GM23338 (cell line): ENCODE measurements at regions not wholly inside any gene's neighbourhood (a gene's known extent, or its start where the extent isn't known, plus 50 kb on each side); places are given as distances from the start of the nearest gene placed in this dataset.

Experiments used
- CREB1 ChIP-seq: fragments of 250-450 bp; sonication (Bioruptor Pico); IDR thresholded peaks from 2 replicates; pipeline ENCODE4 v1.5.0; 2020; ENCODE audit warnings: low read depth, mild to moderate bottlenecking, moderate library complexity
- EZH2 ChIP-seq: fragments of 200-600 bp; sonication (generic); IDR thresholded peaks from one replicate; pipeline ENCODE4 v1.8.0; 2017; ENCODE audit warnings: antibody characterized with exemption, mild to moderate bottlenecking, low read depth; ENCODE audit not compliant: unreplicated experiment
- EZH2phosphoT487 ChIP-seq: fragments of 200-600 bp; sonication (generic); IDR thresholded peaks from one replicate; pipeline ENCODE4 v1.8.1; 2018; ENCODE audit warnings: antibody characterized with exemption; ENCODE audit not compliant: unreplicated experiment
- JUNB ChIP-seq: IDR thresholded peaks from one replicate; pipeline ENCODE4 v1.6.1; 2016; ENCODE audit warnings: antibody characterized with exemption; ENCODE audit not compliant: unreplicated experiment
- NANOG ChIP-seq: IDR thresholded peaks from 2 replicates; pipeline ENCODE4 v1.6.1; 2016; ENCODE audit warnings: antibody characterized with exemption, borderline replicate concordance
- POLR2AphosphoS5 ChIP-seq: IDR thresholded peaks from 2 replicates; pipeline ENCODE4 v1.6.1; 2016; ENCODE audit warnings: antibody characterized with exemption, low read depth
- ZNF114 ChIP-seq: fragments of 250-450 bp; sonication (Bioruptor Pico); IDR thresholded peaks from 2 replicates; pipeline ENCODE4 v1.5.0; 2020; ENCODE audit warnings: mild to moderate bottlenecking, moderate library complexity
- ZNF331 ChIP-seq: fragments of 250-450 bp; sonication (Bioruptor Pico); IDR thresholded peaks from 2 replicates; pipeline ENCODE4 v1.5.0; 2020; ENCODE audit warnings: low read depth, mild to moderate bottlenecking, moderate library complexity
- TF ChIP-seq, protein P1 (sequence below), 2 experiments: fragments of 200-600 bp in 1 of 2; sonication (generic) in 1 of 2; conservative IDR thresholded peaks; 2 replicates each; pipeline versions ENCODE4 v1.5.1 to v1.6.1; 2016 to 2017; ENCODE audit warnings: antibody characterized with exemption in 2 of 2, low read depth in 2 of 2, mild to moderate bottlenecking in 2 of 2, moderate library complexity in 1 of 2
- TF ChIP-seq, protein P2 (sequence below): IDR thresholded peaks from one replicate; pipeline ENCODE4 v1.6.1; 2018; ENCODE audit warnings: antibody characterized with exemption; ENCODE audit not compliant: unreplicated experiment
- TF ChIP-seq, protein P3 (sequence below): fragments of 250-450 bp; sonication (Bioruptor Pico); IDR thresholded peaks from 2 replicates; pipeline ENCODE4 v1.5.0; 2020; ENCODE audit warnings: mild to moderate bottlenecking, moderate library complexity

DNA sequence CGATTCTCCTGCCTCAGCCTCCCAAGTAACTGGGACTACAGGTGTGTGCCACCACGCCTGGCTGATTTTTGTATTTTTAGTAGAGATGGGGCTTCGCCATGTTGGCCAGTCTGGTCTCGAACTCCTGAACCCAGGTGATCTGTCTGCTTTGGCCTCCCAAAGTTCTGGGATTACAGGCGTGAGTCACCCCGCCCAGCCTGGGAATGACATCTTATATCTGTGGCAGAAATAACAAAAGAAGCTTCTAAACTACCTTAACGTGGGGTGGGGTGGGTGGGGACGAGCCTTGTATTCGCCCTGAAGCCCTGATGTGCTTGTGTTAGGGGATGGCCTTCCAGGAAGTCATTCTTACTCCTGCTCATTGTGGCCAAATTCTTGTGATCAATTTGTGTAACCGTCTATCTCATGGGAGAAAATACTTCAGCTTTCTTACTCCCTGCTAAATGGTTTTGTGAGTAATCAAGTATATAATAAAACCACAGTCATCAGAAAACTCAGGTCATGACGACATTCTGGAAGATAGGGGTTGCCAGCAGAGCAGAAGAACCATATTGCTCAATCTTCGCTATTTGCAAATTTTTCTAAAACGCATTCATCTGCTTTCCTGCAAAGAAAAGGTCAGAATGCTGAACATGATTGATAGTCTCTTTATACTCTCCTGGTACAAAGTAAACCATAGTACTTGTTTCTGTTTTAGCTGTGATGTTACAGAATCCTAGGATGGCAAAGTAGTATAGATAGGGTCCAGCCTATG is 63.2 kb downstream of the DIRAS3 start:
- TF ChIP-seq, protein P1, sequence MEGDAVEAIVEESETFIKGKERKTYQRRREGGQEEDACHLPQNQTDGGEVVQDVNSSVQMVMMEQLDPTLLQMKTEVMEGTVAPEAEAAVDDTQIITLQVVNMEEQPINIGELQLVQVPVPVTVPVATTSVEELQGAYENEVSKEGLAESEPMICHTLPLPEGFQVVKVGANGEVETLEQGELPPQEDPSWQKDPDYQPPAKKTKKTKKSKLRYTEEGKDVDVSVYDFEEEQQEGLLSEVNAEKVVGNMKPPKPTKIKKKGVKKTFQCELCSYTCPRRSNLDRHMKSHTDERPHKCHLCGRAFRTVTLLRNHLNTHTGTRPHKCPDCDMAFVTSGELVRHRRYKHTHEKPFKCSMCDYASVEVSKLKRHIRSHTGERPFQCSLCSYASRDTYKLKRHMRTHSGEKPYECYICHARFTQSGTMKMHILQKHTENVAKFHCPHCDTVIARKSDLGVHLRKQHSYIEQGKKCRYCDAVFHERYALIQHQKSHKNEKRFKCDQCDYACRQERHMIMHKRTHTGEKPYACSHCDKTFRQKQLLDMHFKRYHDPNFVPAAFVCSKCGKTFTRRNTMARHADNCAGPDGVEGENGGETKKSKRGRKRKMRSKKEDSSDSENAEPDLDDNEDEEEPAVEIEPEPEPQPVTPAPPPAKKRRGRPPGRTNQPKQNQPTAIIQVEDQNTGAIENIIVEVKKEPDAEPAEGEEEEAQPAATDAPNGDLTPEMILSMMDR (conservative IDR thresholded peaks at IDR 0.05; ENCODE audit: low read depth in 2 of 2): no peak
- no peak for TF ChIP-seq ZNF114 (CRISPR knock-in tag)
- TF ChIP-seq EZH2: no peak
- no peak for TF ChIP-seq CREB1 (CRISPR knock-in tag)
- no peak for TF ChIP-seq NANOG
- TF ChIP-seq, protein P2, sequence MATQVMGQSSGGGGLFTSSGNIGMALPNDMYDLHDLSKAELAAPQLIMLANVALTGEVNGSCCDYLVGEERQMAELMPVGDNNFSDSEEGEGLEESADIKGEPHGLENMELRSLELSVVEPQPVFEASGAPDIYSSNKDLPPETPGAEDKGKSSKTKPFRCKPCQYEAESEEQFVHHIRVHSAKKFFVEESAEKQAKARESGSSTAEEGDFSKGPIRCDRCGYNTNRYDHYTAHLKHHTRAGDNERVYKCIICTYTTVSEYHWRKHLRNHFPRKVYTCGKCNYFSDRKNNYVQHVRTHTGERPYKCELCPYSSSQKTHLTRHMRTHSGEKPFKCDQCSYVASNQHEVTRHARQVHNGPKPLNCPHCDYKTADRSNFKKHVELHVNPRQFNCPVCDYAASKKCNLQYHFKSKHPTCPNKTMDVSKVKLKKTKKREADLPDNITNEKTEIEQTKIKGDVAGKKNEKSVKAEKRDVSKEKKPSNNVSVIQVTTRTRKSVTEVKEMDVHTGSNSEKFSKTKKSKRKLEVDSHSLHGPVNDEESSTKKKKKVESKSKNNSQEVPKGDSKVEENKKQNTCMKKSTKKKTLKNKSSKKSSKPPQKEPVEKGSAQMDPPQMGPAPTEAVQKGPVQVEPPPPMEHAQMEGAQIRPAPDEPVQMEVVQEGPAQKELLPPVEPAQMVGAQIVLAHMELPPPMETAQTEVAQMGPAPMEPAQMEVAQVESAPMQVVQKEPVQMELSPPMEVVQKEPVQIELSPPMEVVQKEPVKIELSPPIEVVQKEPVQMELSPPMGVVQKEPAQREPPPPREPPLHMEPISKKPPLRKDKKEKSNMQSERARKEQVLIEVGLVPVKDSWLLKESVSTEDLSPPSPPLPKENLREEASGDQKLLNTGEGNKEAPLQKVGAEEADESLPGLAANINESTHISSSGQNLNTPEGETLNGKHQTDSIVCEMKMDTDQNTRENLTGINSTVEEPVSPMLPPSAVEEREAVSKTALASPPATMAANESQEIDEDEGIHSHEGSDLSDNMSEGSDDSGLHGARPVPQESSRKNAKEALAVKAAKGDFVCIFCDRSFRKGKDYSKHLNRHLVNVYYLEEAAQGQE: no peak
- TF ChIP-seq EZH2phosphoT487: no peak
- TF ChIP-seq POLR2AphosphoS5: no peak
- no peak for TF ChIP-seq JUNB
- no peak for TF ChIP-seq ZNF331 (CRISPR knock-in tag)
- TF ChIP-seq, protein P3, sequence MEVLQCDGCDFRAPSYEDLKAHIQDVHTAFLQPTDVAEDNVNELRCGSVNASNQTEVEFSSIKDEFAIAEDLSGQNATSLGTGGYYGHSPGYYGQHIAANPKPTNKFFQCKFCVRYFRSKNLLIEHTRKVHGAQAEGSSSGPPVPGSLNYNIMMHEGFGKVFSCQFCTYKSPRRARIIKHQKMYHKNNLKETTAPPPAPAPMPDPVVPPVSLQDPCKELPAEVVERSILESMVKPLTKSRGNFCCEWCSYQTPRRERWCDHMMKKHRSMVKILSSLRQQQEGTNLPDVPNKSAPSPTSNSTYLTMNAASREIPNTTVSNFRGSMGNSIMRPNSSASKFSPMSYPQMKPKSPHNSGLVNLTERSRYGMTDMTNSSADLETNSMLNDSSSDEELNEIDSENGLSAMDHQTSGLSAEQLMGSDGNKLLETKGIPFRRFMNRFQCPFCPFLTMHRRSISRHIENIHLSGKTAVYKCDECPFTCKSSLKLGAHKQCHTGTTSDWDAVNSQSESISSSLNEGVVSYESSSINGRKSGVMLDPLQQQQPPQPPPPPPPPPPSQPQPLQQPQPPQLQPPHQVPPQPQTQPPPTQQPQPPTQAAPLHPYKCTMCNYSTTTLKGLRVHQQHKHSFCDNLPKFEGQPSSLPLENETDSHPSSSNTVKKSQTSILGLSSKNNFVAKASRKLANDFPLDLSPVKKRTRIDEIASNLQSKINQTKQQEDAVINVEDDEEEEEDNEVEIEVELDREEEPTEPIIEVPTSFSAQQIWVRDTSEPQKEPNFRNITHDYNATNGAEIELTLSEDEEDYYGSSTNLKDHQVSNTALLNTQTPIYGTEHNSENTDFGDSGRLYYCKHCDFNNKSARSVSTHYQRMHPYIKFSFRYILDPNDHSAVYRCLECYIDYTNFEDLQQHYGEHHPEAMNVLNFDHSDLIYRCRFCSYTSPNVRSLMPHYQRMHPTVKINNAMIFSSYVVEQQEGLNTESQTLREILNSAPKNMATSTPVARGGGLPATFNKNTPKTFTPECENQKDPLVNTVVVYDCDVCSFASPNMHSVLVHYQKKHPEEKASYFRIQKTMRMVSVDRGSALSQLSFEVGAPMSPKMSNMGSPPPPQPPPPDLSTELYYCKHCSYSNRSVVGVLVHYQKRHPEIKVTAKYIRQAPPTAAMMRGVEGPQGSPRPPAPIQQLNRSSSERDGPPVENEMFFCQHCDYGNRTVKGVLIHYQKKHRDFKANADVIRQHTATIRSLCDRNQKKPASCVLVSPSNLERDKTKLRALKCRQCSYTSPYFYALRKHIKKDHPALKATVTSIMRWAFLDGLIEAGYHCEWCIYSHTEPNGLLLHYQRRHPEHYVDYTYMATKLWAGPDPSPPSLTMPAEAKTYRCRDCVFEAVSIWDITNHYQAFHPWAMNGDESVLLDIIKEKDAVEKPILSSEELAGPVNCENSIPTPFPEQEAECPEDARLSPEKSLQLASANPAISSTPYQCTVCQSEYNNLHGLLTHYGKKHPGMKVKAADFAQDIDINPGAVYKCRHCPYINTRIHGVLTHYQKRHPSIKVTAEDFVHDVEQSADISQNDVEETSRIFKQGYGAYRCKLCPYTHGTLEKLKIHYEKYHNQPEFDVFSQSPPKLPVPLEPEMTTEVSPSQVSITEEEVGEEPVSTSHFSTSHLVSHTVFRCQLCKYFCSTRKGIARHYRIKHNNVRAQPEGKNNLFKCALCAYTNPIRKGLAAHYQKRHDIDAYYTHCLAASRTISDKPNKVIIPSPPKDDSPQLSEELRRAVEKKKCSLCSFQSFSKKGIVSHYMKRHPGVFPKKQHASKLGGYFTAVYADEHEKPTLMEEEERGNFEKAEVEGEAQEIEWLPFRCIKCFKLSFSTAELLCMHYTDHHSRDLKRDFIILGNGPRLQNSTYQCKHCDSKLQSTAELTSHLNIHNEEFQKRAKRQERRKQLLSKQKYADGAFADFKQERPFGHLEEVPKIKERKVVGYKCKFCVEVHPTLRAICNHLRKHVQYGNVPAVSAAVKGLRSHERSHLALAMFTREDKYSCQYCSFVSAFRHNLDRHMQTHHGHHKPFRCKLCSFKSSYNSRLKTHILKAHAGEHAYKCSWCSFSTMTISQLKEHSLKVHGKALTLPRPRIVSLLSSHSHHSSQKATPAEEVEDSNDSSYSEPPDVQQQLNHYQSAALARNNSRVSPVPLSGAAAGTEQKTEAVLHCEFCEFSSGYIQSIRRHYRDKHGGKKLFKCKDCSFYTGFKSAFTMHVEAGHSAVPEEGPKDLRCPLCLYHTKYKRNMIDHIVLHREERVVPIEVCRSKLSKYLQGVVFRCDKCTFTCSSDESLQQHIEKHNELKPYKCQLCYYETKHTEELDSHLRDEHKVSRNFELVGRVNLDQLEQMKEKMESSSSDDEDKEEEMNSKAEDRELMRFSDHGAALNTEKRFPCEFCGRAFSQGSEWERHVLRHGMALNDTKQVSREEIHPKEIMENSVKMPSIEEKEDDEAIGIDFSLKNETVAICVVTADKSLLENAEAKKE (CRISPR knock-in tag): no peak
